Kidney epithelial cell (primary cell): ENCODE measurements at regions not wholly inside any gene's neighbourhood (a gene's known extent, or its start where the extent isn't known, plus 50 kb on each side); places are given as distances from the start of the nearest gene placed in this dataset.

ENCODE experiments used
- DNase-seq: peaks from one replicate; pipeline ENCODE4 v3.0.0-alpha.2; 2010; ENCODE audit warnings: low read depth
- H3K27me3 ChIP-seq: 2 replicates; pipeline ENCODE4 v1.6.0; 2011; ENCODE audit warnings: low read length; ENCODE audit not compliant: control insufficient read depth, insufficient read depth
- H3K36me3 ChIP-seq: 2 replicates; pipeline ENCODE4 v1.5.1; 2011; ENCODE audit warnings: low read length; ENCODE audit not compliant: control insufficient read depth, insufficient read depth
- H3K4me3 ChIP-seq: 2 replicates; pipeline ENCODE4 v1.5.1; 2011; ENCODE audit warnings: low read depth, mild to moderate bottlenecking, control low read depth, low read length
- TF ChIP-seq, protein P1 (sequence below): IDR thresholded peaks from 2 replicates; pipeline ENCODE4 v1.5.1; 2011; ENCODE audit warnings: mild to moderate bottlenecking, moderate library complexity, low read length, control low read depth, inconsistent platforms; ENCODE audit not compliant: insufficient read depth, poor library complexity, severe bottlenecking

DNA sequence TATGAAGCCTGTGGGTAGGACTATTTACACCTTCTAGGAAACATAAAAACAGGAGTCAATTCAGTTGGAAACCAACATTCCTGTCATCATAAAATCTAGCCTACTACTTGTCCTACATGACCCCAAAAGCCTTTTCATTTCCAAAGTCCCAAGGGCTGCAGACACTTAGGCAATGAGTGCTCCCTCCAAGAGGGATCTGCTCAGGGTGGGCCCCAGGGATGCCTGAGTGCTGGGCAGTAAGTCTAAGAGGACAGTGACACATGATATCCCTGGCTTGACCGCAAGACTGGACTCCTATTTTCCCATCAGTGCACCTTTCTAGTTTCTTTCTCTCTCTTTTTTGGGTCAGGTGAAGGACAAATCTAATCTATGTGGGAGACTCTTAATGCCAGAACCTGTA, 1101.3 kb downstream of the GRIK2 start:
- no peak for DNase-seq
- TF ChIP-seq, protein P1, sequence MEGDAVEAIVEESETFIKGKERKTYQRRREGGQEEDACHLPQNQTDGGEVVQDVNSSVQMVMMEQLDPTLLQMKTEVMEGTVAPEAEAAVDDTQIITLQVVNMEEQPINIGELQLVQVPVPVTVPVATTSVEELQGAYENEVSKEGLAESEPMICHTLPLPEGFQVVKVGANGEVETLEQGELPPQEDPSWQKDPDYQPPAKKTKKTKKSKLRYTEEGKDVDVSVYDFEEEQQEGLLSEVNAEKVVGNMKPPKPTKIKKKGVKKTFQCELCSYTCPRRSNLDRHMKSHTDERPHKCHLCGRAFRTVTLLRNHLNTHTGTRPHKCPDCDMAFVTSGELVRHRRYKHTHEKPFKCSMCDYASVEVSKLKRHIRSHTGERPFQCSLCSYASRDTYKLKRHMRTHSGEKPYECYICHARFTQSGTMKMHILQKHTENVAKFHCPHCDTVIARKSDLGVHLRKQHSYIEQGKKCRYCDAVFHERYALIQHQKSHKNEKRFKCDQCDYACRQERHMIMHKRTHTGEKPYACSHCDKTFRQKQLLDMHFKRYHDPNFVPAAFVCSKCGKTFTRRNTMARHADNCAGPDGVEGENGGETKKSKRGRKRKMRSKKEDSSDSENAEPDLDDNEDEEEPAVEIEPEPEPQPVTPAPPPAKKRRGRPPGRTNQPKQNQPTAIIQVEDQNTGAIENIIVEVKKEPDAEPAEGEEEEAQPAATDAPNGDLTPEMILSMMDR, result no peak
- Histone ChIP-seq H3K4me3 (no peak overlapping the region), H3K36me3 (no peaks in the 10 kb centered on the region), H3K27me3 (no peaks in the 10 kb centered on the region)

DNA sequence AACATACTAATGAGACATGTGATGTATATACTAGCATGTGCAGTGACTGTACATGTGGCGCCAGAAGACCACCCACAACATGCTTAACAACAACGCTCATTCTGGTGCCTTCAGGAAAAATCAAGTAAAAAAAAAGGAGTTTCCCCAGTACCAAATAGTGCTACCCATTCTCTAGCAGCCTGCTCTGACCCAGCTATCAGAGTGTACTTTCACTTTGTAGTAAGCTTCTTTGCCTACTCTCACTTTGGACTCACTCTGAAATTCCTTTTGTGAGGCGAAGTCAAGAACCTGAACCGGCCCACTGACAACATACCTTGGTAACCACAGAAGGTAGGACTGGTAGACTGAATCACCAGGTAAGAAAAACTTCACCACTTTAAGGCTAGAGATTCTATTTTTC, 1100.0 kb downstream of the GRIK2 start:
- no peak overlapping the region for H3K4me3 ChIP-seq

DNA sequence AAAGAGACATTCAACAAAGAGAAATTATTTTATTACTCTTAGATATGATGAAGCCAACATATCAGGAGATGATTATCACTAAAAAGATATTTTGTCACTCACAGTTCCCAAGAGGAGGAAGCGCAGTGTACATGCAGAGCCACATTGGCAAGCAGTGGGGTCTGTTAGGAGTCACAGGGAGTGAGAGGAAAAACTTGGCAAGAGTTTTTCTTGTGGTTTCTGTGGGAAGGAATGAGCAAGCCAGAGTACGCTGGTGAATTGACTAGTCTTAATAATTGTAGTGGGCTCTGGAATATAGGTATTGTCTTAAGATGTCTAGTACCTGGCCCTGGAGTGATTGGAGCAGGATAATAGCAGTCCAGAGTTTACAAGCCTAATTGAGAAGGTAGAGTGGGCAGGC, 1095.2 kb downstream of the GRIK2 start:
- no peaks in the 10 kb centered on the region for H3K36me3 ChIP-seq
- TF ChIP-seq, protein P1, result no peak
- no peak overlapping the region for H3K4me3 ChIP-seq
- peak; percentile 19 for DNase-seq
- no peaks in the 10 kb centered on the region for H3K27me3 ChIP-seq

More for the DNA sequence above, 1100.0 kb downstream of the GRIK2 start:
- DNase-seq, result no peak
- no peaks in the 10 kb centered on the region for H3K27me3 ChIP-seq
- TF ChIP-seq, protein P1, result no peak
- H3K36me3 ChIP-seq, result no peaks in the 10 kb centered on the region

- TF ChIP-seq, protein P1, result no peak
- H3K27me3 ChIP-seq, result no peaks in the 10 kb centered on the region
- no peaks in the 10 kb centered on the region for H3K36me3 ChIP-seq
- H3K4me3 ChIP-seq, result no peak overlapping the region
- DNase-seq, result no peak
Measured at GRCh38 chr6:102485480-102485879, 1092.0 kb downstream of the GRIK2 start.

DNA sequence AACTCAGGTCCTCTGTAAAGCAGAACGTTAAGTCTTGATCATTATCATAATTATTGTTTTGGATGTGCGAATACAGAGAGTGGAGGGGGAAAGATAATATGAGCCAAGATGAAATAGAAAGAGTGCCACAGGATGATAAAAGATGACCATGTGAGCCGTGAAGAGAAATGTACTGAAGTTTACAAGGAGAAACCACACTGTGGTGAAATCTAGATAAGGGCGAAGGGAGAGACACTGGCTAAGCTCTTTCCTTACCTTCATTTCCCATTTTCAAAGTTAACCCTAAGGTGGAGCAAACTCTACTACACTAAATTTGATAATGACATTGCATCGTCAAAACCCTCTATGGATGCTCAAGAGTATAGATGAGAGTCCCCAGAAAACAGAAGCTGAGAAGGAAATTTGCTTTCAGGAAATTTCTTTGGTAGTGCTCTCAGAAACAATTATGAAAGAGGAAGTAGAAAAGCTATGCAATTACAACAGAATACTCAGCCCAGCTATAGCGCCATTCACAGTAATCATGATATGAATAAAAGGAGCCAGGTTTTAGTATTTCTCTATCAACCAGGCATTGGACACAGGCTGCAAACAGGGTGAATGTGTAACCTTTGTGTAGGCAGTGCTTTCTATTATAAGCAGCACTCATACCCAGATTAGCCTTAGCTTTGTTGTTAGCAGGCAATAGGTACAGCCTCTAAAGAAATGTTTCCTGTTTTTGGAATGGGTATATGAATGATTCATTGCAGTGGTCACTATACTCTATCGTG, 1080.7 kb downstream of the GRIK2 start:
- DNase-seq, result no peak
- no peaks in the 10 kb centered on the region for H3K27me3 ChIP-seq
- H3K4me3 ChIP-seq, result no peak overlapping the region
- TF ChIP-seq, protein P1, result no peak
- no peaks in the 10 kb centered on the region for H3K36me3 ChIP-seq

DNA sequence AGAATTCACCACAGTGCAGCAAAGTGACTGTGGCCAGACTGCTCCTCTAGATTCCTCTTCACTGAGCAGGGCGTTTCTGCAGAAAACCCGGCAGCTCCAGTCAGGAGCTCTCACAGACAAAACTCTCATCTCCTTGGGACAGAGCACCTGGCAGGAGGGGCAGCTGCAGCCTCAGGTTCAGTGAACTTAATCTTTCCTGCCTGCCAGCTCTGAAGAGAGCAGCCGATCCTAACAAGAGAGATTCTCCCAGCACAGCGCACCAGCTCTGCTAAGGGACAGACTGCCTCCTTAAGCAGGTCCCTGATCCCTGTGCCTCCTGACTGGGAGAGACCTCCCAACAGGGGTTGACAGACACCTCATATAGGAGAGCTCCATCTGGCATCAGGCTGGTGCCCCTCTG, 1065.5 kb downstream of the GRIK2 start:
- Histone ChIP-seq H3K36me3 (no peaks in the 10 kb centered on the region), H3K27me3 (no peaks in the 10 kb centered on the region), H3K4me3 (no peak overlapping the region)
- TF ChIP-seq, protein P1, result no peak
- DNase-seq, result no peak
